ENCODE measurements at regions not wholly inside any gene's neighbourhood (a gene's known extent, or its start where the extent isn't known, plus 50 kb on each side); places are given as distances from the start of the nearest gene placed in this dataset.
"Not testable (repeated sequence)": the region's sequence is repeated elsewhere in the genome, so short reads cannot be mapped to it uniquely, and the experiment has no call there.

DNA sequence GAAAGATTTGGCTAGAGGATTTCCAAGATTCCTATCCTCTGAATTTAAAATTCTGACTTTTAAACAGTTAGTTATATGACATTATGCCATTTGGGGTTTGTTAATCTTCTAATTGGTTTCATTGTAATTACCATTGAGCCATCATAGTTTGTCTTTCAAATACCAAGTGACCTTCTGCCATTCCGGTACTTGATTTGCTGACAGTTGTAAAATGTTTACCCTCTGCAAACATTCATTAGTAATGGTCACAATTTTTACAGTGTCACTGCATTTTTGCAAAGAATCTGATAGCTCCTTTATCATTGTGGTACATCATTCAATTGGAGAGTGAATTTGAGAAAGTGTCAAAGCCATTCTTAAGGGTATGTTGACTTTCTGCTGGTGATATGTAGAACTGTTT lies 645.0 kb upstream of the TBL1XR1 start:
- no peak for DNase-seq (ENCODE audit: low read depth in 2 of 2)

GRCh38 chr3:177842743-177843734 lies 645.8 kb upstream of the TBL1XR1 start:
- DNase-seq (ENCODE audit: low read depth in 2 of 2) = no peak

DNA sequence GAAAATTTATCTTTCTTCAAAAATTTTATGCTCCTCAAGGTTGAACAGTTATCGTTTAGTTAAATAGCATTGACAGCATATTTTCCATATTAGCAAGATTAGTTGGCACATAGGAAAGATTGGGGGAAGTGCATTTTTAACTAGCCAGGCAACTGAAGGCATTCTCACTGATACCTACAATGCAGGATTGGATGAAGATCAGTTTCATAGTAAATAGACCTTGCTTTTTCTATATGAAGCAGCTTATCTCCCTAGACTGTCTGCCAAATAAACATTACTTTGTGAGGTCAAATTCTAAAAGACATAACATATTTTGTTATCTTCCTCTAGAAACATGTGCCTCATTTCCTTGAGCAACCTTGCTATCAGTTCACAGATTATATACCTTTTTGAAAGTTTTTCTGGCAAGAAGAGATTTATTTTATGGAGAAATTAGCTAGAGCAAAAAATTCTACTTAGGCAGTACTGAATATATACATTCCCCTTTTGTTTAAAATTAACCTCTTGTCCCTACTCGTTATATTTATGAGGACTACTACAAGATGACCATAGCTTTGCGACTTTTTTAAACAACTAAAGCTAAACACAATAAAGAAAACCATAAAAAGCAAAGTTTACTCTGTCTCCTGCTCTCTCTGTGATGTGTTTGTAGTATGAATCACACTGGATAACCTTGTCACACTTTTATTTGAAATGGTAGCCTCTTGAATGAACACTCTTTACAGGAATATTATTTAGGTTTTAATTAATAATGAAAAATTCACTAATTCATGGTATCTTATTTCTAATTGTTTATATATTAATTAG lies 654.9 kb upstream of the TBL1XR1 start:
- DNase-seq (ENCODE audit: low read depth in 2 of 2) = no peak

- DNase-seq (ENCODE audit: low read depth in 2 of 2) = no peak
These were observed 657.7 kb upstream of the TBL1XR1 start for GRCh38 chr3:177855021-177855420.

DNA sequence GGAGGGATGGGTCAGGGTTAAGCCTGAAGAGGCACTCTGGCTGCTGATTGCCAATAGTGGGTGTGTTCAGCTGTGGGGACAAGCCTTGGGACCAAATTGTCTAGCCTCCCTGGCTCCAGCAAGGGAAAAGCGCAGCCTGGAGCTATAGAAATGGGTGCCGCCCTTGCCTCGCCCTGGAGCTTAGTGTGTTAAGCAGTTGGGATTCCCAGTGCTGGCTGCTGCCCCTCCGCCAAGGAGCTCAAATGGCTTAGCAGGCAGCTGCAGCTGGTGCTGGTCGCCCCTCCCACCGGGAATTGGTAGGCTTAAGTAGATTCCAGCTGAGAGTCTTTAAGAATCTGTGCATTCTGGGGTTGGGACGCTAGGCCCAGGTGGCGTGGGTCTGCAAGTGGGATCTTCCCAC lies 662.9 kb upstream of the TBL1XR1 start:
- no peak for DNase-seq (ENCODE audit: low read depth in 2 of 2)

- no peak for DNase-seq (ENCODE audit: low read depth in 2 of 2)
These were observed 665.7 kb upstream of the TBL1XR1 start for GRCh38 chr3:177862962-177863491.

DNA sequence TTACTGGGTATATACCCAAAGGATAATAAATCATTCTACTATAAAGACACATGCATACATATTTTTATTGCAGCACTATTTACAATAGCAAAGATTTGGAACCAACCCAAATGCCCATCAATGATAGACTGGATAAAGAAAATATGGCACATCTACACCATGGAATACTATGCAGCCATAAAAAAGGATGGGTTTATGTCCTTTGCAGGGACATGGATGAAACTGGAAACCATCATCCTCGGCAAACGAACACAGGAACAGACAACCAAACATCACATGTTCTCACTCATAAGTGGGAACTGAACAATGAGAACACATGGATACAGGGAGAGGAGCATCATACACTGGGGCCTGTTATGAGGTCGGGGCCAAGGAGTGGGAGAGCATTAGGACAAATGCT lies 665.0 kb upstream of the KCNMB2 start:
- not testable (repeated sequence) for DNase-seq (ENCODE audit: low read depth in 2 of 2)

DNA sequence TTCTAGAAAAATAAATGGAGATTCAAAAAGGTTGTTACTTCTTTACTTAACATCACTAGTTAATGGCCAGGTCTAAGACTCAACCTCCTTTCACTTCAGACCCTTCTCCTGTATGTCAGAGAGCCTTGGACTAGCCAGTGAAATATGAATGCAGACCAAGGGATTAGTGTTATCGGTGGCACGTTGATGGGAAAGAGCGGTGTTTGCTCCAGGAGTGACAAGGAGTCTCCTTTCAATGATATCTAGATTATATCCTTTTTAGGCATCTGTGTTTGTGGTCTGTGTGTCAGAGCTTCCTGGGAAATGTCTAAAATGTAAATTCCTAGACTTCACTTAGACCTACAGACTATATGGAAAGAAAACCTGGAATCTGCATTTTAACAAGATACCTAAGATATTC lies 658.0 kb upstream of the KCNMB2 start:
- DNase-seq (ENCODE audit: low read depth in 2 of 2) = no peak

DNA sequence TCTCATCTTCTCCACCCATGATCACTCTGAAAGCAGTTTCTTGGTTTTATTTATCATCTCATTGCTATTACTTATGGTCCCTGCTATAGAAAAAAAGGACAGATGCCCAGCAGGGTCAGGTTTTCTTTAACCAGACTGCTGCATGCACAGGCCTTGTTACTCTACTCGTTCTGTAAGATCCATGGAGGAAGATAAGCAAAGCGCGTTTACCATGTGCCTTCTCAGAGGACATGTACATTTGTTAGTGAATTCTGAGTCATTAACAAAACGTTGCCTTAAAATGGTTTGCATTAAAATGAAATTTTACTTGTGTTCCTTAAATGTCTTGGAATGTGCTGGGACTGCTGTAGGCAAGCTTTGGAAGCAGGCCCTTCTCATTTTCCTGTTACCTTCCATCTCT lies 657.3 kb upstream of the KCNMB2 start:
- no peak for DNase-seq (ENCODE audit: low read depth in 2 of 2)

- DNase-seq (ENCODE audit: low read depth in 2 of 2) = no peak
These were observed 654.9 kb upstream of the KCNMB2 start for GRCh38 chr3:177881351-177881750.

GRCh38 chr3:177882124-177882648 lies 654.0 kb upstream of the KCNMB2 start:
- no peak for DNase-seq (ENCODE audit: low read depth in 2 of 2)

GRCh38 chr3:177883091-177883490 lies 653.1 kb upstream of the KCNMB2 start:
- DNase-seq (ENCODE audit: low read depth in 2 of 2) = no peak

DNA sequence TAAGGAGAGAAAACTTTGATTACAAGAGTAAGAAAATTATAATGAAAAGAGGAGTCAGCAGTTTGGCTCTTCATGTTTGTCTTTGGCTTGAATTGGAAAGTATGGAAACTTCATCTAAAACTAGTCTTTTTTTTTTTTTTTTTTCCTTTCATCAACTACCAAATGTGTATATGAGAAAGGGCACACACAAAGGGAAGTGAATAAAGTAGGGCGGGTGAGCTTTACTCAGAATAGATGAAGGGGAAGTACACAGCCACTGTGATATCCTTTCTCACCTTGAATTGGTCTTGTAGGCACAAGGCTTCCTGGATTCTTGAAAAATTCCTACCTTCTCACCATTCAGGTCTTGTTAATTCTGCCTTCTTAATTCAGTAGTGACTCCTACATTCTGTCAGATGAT lies 652.3 kb upstream of the KCNMB2 start:
- DNase-seq (ENCODE audit: low read depth in 2 of 2) = no peak

DNA sequence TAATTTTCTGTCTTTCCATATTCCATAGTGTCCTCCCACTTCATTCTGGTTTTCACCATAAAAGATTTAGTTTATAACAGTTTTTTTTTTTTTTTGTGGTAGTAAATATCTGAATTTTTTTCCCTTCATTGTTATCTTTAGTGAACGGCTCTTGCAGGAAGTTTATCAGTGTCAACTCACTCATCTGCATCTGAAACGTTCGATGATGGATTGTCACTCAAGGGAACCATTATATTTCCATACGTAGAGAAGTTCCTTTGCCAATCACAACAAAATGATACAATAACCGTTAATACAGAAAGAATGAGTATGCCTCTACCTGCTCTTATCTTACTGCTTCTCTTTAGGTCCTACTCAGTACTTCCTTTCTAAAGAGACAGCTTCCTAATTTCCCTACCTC lies 651.2 kb upstream of the KCNMB2 start:
- no peak for DNase-seq (ENCODE audit: low read depth in 2 of 2)

DNA sequence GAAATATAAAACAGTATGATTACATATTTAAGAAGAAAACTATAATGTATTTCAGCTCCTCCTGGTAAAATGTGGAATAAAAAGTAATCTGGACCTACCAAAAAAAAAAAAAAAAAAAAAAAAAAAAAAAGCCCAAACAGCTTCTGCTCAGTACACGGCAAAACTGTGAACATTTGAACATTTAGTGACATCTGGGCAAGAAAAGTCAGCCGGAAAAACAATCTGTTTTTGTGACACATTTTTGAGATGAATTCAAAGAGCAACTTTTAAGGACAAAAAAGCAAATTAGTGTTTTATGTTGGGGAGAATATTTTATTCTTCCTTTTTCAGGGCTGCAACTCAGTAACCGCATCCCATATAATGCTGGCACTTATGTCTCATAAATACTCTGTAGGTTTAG lies 649.7 kb upstream of the KCNMB2 start:
- no peak for DNase-seq (ENCODE audit: low read depth in 2 of 2)

- DNase-seq (ENCODE audit: low read depth in 2 of 2) = no peak
These were observed 648.8 kb upstream of the KCNMB2 start for GRCh38 chr3:177887475-177887874.

DNA sequence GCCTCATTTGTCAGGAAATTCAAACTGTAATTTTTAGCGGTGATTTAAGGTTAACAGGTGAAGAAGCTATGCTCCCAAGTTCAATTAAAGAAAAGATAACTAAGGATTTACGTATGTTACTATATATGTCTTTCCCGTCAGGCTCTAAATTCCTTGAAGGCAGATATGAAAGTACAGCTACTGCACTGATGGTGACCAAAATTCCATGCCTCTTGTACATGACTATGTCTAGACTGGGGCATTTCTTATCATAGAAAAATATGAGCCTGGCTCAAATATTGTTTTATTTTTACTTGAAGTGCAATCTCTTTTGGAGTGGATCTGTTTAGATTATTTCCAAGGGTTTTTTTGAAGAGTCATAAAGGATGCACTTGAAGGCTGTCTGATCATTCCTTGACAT lies 647.1 kb upstream of the KCNMB2 start:
- no peak for DNase-seq (ENCODE audit: low read depth in 2 of 2)

DNA sequence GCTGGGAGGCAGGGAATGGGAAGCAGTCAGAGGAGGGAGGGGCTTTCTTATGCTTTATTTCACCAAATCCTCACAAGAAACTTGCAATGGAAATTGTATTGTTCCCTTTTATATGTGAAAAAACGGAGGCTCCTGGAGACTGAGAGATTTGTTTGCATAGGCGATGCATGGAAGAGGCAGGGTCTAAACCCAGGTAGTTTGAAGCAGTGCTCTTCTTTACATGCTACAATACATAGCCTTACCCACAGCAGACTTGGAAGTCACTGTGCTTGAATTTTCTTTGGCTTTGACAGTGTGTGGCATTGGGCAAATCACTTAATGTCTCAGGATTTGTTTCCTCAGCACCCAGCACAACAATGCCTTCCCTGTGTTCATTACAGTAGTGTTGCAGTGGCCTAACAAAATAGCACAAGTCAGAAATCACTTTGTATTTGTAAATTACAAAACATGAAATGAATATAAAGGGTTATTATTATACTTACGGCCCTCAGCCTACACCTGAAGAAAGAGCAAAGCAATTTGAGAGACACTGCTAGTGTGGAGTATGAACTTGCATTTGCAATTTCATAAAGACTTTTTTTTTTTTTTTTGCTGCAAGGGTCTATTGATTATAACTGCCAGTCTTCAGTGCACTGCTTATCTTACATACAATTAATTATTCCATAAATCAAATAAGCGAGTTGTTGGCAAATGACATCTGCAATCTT lies 646.4 kb upstream of the KCNMB2 start:
- no peak for DNase-seq (ENCODE audit: low read depth in 2 of 2)

DNA sequence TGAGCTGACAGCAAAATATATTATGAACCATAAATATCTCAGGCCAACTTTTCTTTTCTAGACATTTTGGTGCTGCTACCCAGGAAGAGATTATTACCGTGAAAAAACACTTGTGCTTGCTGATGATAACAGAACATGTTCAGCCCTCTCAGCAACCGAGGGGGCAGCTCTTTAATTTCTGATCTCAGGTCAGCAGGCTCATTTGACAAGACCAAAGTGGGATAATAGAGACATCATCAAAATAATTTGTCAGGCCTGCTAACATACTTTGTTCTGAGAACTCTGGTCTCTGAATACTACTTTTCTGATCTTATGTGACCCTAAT lies 645.9 kb upstream of the KCNMB2 start:
- DNase-seq (ENCODE audit: low read depth in 2 of 2) = no peak

GRCh38 chr3:177891569-177891968 lies 644.7 kb upstream of the KCNMB2 start:
- DNase-seq (ENCODE audit: low read depth in 2 of 2) = not testable (repeated sequence)

DNA sequence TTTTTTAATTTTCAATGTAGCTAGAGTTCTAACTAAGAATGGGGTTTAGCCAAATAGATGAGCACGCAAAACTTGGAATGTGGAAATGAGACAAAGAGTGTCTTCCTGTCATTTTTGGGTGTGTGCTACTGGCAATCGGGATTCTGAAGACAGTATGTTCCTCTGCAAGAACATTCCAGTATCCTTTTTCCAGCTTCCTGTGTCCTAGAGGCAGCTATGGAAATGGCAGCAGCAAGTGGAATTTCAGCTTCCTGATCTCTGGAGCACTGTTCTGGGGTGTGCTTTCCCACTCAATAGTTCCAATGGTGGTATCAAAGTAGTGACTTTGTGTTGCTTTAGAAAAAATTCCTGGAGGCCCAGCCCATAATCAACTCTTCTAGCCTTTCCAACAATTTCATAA lies 642.9 kb upstream of the KCNMB2 start:
- DNase-seq (ENCODE audit: low read depth in 2 of 2) = no peak

Measured in stimulated activated CD4-positive, alpha-beta T cell treated with anti-CD3 and anti-CD28 coated beads, Interleukin-1b, Interleukin-23, amount 100 ng/mL, for 1 hour (primary cell).